GM18861 (cell line): ENCODE measurements at regions not wholly inside any gene's neighbourhood (a gene's known extent, or its start where the extent isn't known, plus 50 kb on each side); places are given as distances from the start of the nearest gene placed in this dataset.

ENCODE experiments used
- ATAC-seq: cut with Tn5 transposase; IDR thresholded peaks from one replicate; pipeline ENCODE4 v1.9.1; 2021; ENCODE audit not compliant: unreplicated experiment

DNA sequence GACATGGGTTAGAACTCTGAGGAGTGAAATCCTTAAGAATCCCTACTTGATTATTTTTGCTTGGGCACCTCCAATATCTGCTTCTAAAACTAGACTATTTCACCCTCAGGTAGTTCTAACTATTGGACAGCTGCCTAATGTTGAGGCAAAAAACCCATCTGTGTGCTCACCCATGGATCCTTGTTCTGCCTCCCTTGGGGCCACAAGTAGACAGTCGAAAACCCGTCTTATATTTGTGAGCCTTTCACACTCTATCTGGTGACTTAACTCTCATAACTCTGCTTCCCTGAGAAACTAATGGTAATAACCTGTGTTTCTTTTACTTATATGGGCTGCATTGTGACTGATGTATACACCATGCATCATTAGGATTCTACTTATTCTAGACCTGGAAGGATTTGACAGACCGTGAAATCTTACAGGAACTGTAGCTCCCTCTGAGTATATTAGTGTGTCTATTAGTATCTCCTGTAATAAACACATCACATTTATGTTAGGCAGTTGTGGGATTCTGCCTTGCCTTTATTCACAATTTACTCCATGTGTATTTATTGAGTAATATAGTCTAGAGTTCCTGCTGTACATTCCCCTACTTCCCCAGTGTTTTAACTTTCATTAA, 94.6 kb upstream of the SGCD start:
- ATAC-seq = no peak

DNA sequence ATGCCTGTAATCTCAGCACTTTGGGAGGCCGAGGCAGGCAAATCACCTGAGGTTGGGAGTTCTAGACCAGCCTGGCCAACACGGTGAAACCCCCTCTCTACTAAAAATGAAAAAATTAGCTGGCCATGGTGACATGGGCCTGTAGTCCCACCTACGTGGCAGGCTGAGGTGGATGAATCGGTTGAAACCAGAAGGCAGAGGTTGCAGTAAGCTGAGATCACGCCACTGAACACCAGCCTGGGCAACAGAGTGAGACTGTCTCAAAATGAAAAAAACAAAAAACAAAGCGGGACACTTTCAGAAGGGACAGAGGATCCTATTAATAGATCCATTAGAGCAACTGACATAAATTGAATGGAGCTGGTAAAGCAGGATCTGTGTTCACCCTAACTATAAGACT, 89.6 kb upstream of the SGCD start:
- ATAC-seq = no peak

DNA sequence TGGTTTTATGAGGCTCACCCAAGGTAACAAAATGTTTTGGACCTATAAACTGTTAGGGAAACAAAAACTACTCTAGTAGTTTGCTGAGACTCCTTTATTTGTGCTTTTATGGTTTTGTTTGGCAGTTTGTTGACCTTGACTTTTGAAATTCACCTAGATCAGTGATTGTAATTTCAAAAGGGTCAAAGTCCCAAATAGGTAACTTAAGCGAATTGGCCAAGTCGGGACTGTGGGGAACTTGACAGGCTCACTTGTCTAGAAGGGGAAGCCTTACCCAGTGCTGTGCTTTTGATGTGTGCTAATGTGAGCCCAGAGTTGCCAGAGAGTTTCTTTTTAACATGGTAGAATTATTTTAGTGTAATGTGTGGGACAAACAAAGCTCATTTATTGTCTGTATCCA, 87.2 kb upstream of the SGCD start:
- no peak for ATAC-seq

DNA sequence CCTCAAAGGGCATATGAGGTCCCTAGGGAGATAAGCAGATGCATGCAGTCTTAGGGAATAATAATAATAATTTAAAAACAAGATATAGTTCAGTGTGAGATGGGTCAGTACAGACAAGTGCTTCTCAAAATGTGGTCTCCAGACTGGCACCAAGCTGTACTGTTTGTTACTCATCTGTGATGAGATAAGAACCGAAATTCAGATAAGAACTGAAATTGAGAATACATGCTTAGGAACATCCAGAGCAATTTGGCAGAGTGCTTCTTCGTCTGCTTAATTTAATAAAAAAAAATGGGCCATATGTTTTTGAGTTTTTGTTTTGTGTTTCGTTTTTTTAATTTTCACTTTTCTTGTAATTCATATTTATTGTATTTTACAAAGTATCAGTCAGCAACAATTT, 86.5 kb upstream of the SGCD start:
- no peak for ATAC-seq

DNA sequence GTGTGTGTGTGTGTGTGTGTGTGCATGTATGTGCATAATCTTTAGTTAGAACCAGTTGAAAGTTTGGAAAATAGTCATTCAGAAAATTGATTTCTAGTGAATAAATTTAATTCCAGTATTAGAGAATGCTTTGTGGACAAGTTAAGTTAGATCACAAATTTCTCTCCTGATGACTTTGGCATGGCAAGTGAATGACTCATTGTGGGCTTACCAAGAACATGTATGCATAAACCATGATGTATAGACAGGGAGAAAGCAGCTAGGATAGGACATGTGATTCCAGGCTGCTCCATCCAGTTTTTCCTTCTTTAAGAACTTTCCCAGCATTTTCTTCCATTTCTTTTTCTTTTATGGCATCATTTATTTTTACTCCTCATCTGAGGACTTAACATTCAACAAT, 85.7 kb upstream of the SGCD start:
- ATAC-seq = no peak

DNA sequence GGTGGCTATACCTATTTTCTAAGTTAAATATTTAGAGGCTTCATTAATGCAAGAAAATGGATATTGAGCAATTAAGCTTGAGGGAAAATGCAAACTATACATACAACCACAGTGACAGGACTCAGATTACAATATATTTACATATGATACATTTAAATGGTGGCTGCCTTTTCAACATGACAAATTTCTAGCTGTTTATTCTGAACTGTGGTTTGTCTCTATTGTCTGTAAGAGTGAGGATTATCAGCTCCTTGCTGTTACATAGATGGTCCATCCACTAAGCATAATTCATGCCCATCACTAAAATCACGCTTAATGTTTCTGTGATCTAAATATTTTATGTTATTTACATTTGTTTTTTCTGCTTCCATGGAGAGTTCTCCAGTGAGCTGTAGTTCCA, 81.1 kb upstream of the SGCD start:
- no peak for ATAC-seq

DNA sequence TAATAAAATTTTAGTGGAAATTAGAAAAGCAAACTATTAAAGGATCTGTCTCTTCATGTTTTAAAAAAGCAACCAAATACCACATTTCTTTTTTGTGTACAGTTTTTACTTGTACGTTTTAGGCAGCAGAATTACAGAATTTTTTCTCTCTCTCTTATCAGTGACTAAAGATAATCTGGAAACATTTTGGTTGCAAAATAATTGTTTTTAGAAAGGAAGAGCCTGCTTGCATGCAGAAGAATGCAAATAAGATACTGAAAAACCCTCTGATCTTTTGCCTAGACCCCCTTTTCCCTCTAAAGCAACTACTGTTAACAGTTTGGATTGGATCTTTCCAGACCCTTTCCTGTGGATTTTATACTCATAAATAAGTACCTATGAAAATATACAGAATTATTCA, 75.9 kb upstream of the SGCD start:
- no peak for ATAC-seq

DNA sequence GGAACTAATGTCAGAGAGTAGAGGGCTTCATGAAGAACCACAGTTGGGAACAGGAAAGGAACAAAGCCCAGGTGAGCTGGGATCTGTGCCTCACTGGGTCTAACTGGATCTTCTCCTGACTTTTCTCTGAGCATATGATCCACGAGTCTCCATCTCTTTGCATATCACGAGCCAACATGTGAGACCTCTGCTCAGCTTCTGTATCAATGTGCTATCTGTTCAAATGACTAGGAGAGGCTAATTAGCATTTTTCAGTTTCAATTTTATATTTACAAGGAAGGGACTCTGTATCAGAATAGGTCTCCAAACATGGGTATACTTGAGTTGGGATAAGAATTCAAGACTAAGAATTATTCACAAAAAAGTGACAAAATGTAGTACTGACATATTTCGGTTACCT, 73.8 kb upstream of the SGCD start:
- ATAC-seq = no peak

DNA sequence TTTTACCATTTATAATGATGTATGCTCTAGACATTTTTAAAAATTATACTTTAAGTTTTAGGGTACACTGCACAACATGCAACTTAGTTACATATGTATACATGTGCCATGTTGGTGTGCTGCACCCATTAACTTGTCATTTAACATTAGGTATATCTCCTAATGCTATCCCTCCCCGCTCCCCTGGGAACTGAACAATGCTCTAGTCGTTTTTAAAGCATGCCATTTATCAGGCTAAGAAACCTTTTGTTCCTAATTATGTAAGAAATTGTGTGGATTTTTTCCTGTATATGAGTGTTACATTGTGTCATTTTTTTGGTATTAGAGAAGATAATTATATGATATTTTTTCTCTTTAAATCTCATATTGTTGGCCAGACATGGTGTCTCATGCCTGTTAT, 72.8 kb upstream of the SGCD start:
- no peak for ATAC-seq

DNA sequence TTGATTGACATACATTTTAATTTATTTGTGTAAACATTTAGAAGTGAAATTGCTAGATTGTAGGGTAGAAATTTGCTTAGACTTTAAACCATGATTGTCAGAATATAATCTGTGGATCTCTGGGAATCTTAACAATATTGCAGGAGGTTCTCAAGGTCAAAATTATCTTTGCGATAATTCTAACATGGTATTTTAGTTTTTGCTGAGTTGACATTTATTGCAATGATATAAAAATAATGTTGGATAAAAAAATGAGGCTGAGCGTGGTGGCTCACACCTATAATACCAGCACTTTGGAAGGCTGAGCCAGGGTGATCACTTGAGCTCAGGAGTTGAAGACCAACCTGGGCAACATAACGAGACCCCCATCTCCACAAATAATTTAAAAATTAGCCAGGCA, 70.3 kb upstream of the SGCD start:
- no peak for ATAC-seq

DNA sequence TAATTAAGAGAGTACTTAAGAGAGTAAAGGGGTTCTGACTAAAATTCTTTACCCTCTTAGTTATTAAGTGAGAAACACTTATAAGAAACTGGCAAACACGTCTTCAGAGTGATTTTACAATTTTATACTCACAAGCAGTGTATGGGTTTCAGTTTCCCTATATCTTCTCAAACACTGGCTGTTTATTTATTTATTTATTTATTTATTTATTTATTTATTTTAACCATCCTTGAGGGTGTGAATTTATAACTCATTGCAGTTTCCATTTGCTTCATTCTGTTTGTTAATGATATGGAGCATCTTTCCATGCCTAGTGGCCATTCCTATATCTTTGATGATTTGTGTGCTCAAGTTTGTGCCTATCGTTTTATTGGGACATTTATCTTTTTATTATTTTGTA, 68.0 kb upstream of the SGCD start:
- no peak for ATAC-seq

DNA sequence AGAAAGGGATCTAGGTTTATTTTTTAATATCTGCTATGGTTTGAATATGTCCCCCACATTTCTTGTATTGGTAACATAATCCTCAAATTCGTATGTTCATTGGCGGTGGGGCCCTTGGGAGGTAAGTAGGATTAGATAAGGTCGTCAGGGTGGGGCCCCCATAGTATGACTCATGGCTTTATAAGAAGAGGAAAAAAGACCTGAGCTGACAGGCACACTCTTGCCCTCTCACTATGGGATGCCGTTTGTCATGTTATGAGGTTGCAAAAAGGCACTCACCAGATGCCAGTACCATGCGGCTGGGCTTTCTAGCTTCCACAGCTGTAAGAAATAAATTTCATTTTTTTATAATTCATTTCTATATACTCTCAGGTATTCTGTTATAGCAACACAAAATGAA, 67.3 kb upstream of the SGCD start:
- no peak for ATAC-seq

DNA sequence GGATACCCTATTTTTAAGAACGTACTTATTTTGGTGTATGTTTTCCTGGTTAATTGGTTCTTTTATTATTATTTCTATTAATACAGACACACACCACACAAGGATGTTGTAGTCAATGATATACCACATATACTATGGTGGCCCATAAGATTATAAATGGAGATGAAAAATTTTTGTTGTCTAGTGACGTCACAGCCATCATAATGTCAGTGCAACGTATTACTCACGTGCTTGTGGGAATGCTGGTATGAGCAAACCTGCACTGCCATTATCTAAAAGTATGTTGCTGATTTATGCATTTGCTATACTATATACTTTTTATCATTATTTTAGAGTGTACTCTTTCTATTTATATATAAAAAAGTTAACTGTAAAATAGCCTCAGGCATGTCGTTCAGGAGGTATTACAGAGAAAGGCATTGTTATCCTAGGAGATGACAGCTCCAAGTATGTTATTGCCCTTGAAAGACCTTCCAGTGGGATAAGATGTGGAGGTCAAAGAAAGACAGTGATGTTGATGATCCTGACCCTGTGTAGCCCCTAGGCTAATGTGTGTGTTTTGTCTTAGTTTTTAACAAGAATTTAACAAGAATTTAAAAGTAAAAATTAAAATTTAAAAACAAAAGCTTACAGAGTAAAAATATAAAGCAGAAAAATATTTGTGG, 65.6 kb upstream of the SGCD start:
- ATAC-seq = no peak

DNA sequence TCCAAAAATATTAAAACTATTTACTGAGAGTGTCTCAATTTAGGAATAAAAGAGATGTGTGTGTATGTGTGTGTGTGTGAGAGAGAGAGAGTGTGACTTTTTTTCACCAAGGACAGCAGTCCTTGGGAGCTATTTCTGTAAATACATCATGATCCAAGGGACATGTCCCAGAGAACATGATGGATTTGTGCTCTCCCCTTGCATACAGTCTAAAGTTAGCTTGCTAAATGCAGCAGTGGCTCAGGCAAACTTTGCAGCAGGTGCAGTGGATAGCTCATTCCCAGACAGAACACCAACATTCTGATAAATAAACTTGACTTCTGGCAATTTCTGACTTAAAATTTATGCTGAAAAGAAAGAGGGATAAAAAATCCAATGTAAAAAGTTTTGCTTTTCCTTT, 55.4 kb upstream of the SGCD start:
- no peak for ATAC-seq

DNA sequence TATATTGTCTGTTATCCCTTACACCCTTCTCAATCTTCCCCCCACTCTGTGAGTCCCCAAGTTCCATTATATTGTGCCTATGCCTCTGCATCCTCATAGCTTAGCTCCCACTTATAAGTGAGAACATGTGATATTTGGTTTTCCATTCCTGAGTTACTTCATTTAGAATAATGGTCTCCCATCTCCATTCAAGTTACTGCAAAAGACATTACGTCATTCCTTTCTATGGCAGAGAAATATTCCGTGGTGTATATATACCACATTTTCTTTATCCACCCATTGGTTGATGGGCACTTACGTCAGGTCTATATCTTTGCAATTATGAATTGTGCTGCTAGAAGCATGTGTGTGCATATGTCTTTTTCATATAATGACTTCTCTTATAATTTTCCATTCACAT, 54.8 kb upstream of the SGCD start:
- ATAC-seq = no peak

DNA sequence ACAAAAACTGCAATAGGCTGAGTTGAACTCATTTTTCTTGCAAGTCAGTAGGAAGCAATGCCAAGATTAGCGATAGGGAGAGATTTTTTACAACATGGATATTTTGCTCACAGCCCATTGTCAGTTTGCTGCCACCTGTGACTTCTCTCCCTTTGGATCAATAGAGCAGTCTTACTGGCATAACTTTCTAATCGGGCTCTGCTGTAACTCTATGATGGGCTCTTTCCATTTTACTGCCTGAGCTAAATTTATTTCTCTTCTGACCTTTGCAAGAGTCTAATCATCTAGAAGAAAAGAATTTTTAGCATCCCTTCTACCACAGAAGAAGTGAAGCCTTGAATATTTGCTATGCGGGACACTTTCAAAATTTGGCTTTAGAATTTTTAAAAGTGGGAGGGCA, 53.6 kb upstream of the SGCD start:
- ATAC-seq = no peak

DNA sequence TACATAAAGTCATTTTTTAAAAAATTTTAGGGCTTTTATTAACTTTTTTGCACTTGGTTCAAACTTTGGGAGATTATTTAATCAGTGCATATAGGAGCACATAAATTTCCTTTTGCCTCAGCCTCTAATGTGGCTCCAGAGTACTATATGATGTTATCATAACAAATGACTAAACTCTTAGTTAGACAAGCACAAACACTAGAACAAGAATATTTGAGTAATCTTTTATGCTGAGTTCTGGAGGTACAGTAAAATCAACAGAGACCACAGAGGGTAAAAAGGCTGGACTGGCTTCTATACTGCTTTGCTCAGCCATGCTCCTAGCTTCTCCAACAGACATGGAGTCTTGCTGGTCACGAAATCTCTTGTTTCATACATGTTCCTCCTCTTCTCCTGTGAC, 52.5 kb upstream of the SGCD start:
- no peak for ATAC-seq
